ENCODE measurements at regions not wholly inside any gene's neighbourhood (a gene's known extent, or its start where the extent isn't known, plus 50 kb on each side); places are given as distances from the start of the nearest gene placed in this dataset.

GRCh38 chr5:97525780-97526179 lies 342.7 kb upstream of the RIOK2 start:
- TF ChIP-seq CTCF (IDR thresholded peaks at IDR 0.05) (no peak), POLR2A (IDR thresholded peaks at IDR 0.05) (no peak)
